ENCODE measurements at regions not wholly inside any gene's neighbourhood (a gene's known extent, or its start where the extent isn't known, plus 50 kb on each side); places are given as distances from the start of the nearest gene placed in this dataset.

- TF ChIP-seq, protein P1, sequence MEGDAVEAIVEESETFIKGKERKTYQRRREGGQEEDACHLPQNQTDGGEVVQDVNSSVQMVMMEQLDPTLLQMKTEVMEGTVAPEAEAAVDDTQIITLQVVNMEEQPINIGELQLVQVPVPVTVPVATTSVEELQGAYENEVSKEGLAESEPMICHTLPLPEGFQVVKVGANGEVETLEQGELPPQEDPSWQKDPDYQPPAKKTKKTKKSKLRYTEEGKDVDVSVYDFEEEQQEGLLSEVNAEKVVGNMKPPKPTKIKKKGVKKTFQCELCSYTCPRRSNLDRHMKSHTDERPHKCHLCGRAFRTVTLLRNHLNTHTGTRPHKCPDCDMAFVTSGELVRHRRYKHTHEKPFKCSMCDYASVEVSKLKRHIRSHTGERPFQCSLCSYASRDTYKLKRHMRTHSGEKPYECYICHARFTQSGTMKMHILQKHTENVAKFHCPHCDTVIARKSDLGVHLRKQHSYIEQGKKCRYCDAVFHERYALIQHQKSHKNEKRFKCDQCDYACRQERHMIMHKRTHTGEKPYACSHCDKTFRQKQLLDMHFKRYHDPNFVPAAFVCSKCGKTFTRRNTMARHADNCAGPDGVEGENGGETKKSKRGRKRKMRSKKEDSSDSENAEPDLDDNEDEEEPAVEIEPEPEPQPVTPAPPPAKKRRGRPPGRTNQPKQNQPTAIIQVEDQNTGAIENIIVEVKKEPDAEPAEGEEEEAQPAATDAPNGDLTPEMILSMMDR (IDR thresholded peaks at IDR 0.05) = no peak
- TF ChIP-seq POLR2A (IDR thresholded peaks at IDR 0.05) (no peak), POLR2AphosphoS5 (IDR thresholded peaks at IDR 0.05) (no peak)
These were observed 301.3 kb upstream of the SMARCA2 start for GRCh38 chr9:1713841-1714240.
